Panc1 (cell line): ENCODE measurements at regions not wholly inside any gene's neighbourhood (a gene's known extent, or its start where the extent isn't known, plus 50 kb on each side); places are given as distances from the start of the nearest gene placed in this dataset.

Source experiments
- ATAC-seq: fragments of 200-7000 bp; cut with Tn5 transposase; 2 replicates; pipeline ENCODE4 v1.9.1; 2020; ENCODE audit warnings: mild to moderate bottlenecking, moderate library complexity
- BruUV-seq: library from RNA; stranded (reverse); fragments of 400-500 nt; replicated peaks from 2 replicates; lab custom pipeline; 2021; lab: Mats Ljungman, UMichigan
- CTCF ChIA-PET: fragments of 300-600 bp; sonication (Branson Sonifier 250); formaldehyde crosslinking; loops from one replicate; lab custom pipeline; 2022; ENCODE audit warnings: antibody characterized with exemption; lab: Charles Lee
- POLR2A ChIA-PET: fragments of 300-600 bp; sonication (Branson Sonifier 250); formaldehyde crosslinking; loops from one replicate; lab custom pipeline; 2022; ENCODE audit warnings: antibody characterized with exemption; lab: Charles Lee
- DNase-seq: peaks from one replicate; pipeline ENCODE4 v3.0.0-alpha.2; 2010; ENCODE audit warnings: low read depth, low spot score
- H3K27ac ChIP-seq: 2 replicates; pipeline ENCODE4 v1.5.1; 2011; ENCODE audit warnings: mild to moderate bottlenecking, low read length, inconsistent platforms
- H3K27me3 ChIP-seq: fragments of 200-500 bp; sonication (Bioruptor generic); 2 replicates; pipeline ENCODE4 v1.6.0; 2014; ENCODE audit warnings: low read length, inconsistent platforms; ENCODE audit not compliant: control insufficient read depth, insufficient read depth
- H3K36me3 ChIP-seq: fragments of 200-500 bp; sonication (Bioruptor generic); 2 replicates; pipeline ENCODE4 v1.5.1; 2014; ENCODE audit warnings: inconsistent platforms, mild to moderate bottlenecking, low read length, moderate library complexity; ENCODE audit not compliant: control insufficient read depth, insufficient read depth
- H3K4me1 ChIP-seq: 2 replicates; pipeline ENCODE4 v1.5.1; 2011; ENCODE audit warnings: inconsistent platforms, mild to moderate bottlenecking, low read length, moderate library complexity; ENCODE audit not compliant: control insufficient read depth, insufficient read depth
- H3K4me3 ChIP-seq, 2 experiments: 2 replicates each; pipeline ENCODE4 v1.5.1; 2011 to 2012; ENCODE audit warnings: low read depth in 2 of 2, low read length in 2 of 2, mild to moderate bottlenecking in 2 of 2, inconsistent platforms in 1 of 2, moderate library complexity in 1 of 2
- H3K9me3 ChIP-seq: fragments of 200-500 bp; sonication (Bioruptor generic); 2 replicates; pipeline ENCODE4 v1.5.1; 2014; ENCODE audit warnings: low read depth, mild to moderate bottlenecking, inconsistent platforms, low read length, moderate library complexity; ENCODE audit not compliant: control insufficient read depth, insufficient read depth
- CTCF ChIP-seq: fragments of 450-650 bp; IDR thresholded peaks from 2 replicates; pipeline ENCODE4 v1.5.1; 2017; ENCODE audit warnings: mild to moderate bottlenecking
- POLR2AphosphoS5 ChIP-seq: IDR thresholded peaks from 2 replicates; pipeline ENCODE4 v1.6.1; 2012; ENCODE audit warnings: mild to moderate bottlenecking, low read depth, low read length, moderate library complexity
- REST ChIP-seq, 2 experiments: IDR thresholded peaks; 2 replicates each; pipeline ENCODE4 v1.6.1; 2011 to 2012; ENCODE audit warnings: low read depth in 2 of 2, control low read depth in 1 of 2, low read length in 1 of 2, mild to moderate bottlenecking in 1 of 2, moderate library complexity in 1 of 2; ENCODE audit not compliant: insufficient read depth in 1 of 2
- SIN3A ChIP-seq: IDR thresholded peaks from 2 replicates; pipeline ENCODE4 v1.6.1; 2012; ENCODE audit warnings: low read depth, mild to moderate bottlenecking, low read length, moderate library complexity, borderline replicate concordance; ENCODE audit not compliant: insufficient read depth
- TCF7L2 ChIP-seq: IDR thresholded peaks from 2 replicates; pipeline ENCODE4 v1.6.1; 2011; ENCODE audit warnings: mild to moderate bottlenecking, low read depth, low read length, inconsistent platforms
- in situ Hi-C: cut with HindIII; loops from 2 replicates; pipeline ENCODE4 v1.10.0; 2016; ENCODE audit warnings: low sequenced_read_pairs, low pct_unique_long_range_greater_than_20kb
- intact Hi-C: fragments of 100-400 bp; cut with micrococcal nuclease; formaldehyde crosslinking; loops from one replicate; pipeline ENCODE4 v1.10.0; 2022; ENCODE audit not compliant: unreplicated experiment

- DNase-seq (no peak), ATAC-seq (no peak)
- CTCF ChIA-PET, result no interaction called here
- BruUV-seq, result no TSS peak
- POLR2A ChIA-PET, result no interaction called here
- in situ Hi-C loops, result no loop called here
- intact Hi-C loops, result no loop called here
- Histone ChIP-seq H3K36me3 (no peaks in the 10 kb centered on the region), H3K9me3 (no peaks in the 10 kb centered on the region), H3K4me1 (peaks cover 25% of the 10 kb centered on the region), H3K27ac (no peak overlapping the region), H3K4me3 (no peak overlapping the region), H3K27me3 (no peaks in the 10 kb centered on the region)
- TF ChIP-seq POLR2AphosphoS5 (no peak), CTCF (no peak), TCF7L2 (no peak), SIN3A (no peak), REST (IDR thresholded peaks at IDR 0.05; ENCODE audit: insufficient read depth in 1 of 2, low read depth in 2 of 2, low read length in 1 of 2) (no peak)
Measured at GRCh38 chr20:17838921-17839320, 129.7 kb downstream of the SNX5 start.

DNA sequence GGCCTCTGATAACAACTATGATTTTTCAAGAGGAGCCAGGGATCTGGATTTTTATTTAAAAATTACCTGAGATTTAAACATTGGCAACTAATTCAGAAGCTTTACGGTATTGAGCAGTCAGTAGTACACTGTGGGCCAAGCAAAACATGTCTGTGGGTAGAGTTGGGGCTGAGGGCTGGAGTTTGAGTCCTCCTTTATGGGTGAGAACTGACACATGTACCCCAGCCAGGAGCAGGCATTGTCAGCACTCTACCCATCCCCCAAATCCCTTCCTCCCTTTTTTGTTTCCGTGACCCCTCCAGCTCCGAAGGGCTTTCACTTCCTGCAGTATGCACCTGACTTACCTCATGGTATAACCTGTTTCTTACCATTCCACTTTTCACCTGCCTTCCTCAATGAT lies 131.4 kb downstream of the SNX5 start:
- Histone ChIP-seq H3K36me3 (no peaks in the 10 kb centered on the region), H3K4me3 (no peak overlapping the region), H3K27ac (no peak overlapping the region), H3K27me3 (no peaks in the 10 kb centered on the region), H3K9me3 (no peaks in the 10 kb centered on the region), H3K4me1 (peaks cover 14% of the 10 kb centered on the region)
- DNase-seq (no peak), ATAC-seq (no peak)
- no TSS peak for BruUV-seq
- intact Hi-C loops, result no loop called here
- POLR2A ChIA-PET, result no interaction called here
- in situ Hi-C loops, result no loop called here
- CTCF ChIA-PET, result interaction anchor here (0.7 kb wide), 1 partner anchor 91 kb away, joined by 4 read pairs; no protein-coding TSS in a partner anchor
- TF ChIP-seq SIN3A, result no peak
- no peak for TF ChIP-seq TCF7L2
- no peak for TF ChIP-seq CTCF
- TF ChIP-seq REST (IDR thresholded peaks at IDR 0.05; ENCODE audit: insufficient read depth in 1 of 2, low read depth in 2 of 2, low read length in 1 of 2), result no peak
- TF ChIP-seq POLR2AphosphoS5, result no peak
